GM19324 (cell line): ENCODE measurements at regions not wholly inside any gene's neighbourhood (a gene's known extent, or its start where the extent isn't known, plus 50 kb on each side); places are given as distances from the start of the nearest gene placed in this dataset.
"Not testable (repeated sequence)": the region's sequence is repeated elsewhere in the genome, so short reads cannot be mapped to it uniquely, and the experiment has no call there.

ENCODE experiments used
- ATAC-seq: cut with Tn5 transposase; IDR thresholded peaks from one replicate; pipeline ENCODE4 v1.9.1; 2021; ENCODE audit warnings: mild to moderate bottlenecking, moderate library complexity; ENCODE audit not compliant: unreplicated experiment, low FRiP score

GRCh38 chr11:86148345-86148747 is 79.5 kb upstream of the PICALM start:
- no peak for ATAC-seq

DNA sequence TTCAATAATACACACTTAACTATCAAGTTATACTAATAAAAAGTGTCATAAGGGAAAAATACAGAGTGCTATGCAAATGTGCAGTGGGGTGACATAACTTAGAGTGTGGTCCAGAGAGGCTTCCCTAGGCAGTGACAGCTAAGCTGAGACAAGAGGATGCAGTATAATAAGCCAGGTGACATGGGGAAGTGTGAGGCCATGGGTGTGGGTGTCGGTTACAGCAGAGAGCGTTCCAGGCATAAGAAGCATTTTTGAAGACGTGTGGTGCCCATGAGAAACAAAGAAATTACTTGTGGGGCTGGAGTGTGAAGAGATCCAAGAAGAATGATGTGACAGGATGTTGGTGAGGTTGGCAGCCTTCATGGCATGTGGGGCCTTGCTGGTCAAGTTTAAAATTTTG is 78.1 kb upstream of the PICALM start:
- ATAC-seq: no peak

GRCh38 chr11:86145439-86146156 is 76.7 kb upstream of the PICALM start:
- ATAC-seq: no peak

GRCh38 chr11:86144846-86145245 is 76.0 kb upstream of the PICALM start:
- ATAC-seq: no peak

DNA sequence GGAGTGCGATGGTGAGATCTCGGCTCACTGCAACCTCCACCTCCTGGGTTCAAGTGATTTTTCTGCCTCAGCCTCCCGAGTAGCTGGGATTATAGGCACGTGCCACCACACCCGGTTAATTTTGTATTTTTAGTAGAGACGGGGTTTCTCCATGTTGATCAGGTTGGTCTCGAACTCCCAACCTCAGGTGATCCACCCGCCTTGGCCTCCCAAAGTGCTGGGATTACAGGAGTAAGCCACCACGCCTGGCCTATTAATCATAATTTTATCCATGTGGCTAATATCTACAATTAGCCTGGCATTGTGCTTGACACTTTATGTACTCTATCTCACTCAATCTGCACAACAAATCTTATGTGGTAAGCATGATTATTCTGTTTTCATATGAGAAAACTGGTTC is 75.2 kb upstream of the PICALM start:
- ATAC-seq: not testable (repeated sequence)

GRCh38 chr11:86143087-86144030 is 74.5 kb upstream of the PICALM start:
- ATAC-seq: no peak

DNA sequence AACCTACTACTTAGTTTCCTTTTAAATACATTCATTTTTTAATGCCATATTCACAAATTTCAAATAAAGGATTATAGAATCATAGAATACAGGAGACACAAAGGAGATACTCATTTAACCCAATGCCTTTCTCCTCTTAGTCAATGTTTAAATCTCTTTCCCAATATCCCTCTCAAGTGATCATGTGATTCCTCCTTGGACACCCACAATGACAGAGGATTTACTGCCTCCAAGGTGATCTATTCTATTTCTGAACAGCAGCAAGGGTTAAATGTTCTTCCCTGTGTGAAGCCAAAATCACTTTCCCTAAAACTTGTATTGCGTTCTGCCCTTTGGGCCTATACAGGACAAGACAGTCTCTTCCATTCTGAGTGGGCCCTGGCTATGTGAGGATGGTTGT is 73.3 kb upstream of the PICALM start:
- no peak for ATAC-seq

- ATAC-seq: no peak
These were observed 72.8 kb upstream of the PICALM start for GRCh38 chr11:86141727-86142126.

GRCh38 chr11:86140334-86140990 is 71.6 kb upstream of the PICALM start:
- ATAC-seq: no peak

GRCh38 chr11:86138958-86139357 is 70.1 kb upstream of the PICALM start:
- ATAC-seq: peak; percentile 76

- no peak for ATAC-seq
These were observed 67.7 kb upstream of the PICALM start for GRCh38 chr11:86136538-86136937.

DNA sequence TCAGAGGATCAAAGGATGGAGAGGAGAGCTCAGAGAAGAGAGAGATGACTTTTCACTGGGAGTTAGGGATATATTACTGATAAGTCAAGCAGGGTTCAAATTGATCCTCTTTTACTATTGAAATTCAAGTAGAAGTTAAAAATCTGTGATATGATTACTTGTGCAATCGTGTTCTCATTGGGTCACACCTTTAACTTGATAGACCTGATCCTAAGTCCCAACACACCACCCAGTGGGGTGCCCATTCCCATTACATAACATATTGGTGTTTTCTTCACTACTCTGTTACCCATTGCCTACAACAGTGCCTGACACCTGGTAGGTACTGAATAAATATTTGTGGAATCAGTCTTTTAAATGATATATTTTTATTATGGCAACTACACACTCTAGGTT is 66.4 kb upstream of the PICALM start:
- no peak for ATAC-seq

DNA sequence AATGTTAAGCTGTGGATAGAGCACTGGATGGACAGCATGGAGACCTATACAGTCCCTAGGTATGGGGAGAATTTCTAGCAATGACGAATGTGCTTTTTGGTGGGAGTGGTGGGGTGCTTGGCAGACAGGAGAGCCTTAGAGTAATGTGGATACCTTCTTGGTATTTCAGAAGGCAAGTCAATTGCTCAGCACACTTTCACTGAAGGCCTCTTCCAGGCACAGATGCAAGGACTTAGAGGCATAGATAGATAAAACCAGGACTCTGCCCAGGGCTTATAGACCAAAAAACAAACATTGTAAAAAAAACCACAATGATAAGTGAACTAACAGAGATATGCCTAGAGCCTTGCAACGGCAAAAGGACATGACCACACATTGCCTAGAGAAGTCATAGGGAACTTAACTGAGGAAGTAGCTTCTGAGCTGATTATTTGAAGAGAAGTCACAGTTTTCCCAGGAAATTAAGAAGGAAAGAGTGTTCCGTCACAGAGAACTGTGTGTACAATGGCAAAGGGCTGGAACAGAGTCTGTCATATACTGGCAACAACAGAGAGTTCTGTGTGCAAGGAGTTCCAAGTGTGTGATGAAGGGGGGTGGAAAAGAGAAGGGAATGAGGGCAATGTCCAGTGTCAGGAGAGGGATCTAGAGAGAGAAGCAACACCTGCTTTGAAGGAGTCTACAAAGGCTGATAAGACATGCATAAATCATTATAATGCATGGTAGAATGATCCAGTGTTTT is 65.9 kb upstream of the PICALM start:
- no peak for ATAC-seq

DNA sequence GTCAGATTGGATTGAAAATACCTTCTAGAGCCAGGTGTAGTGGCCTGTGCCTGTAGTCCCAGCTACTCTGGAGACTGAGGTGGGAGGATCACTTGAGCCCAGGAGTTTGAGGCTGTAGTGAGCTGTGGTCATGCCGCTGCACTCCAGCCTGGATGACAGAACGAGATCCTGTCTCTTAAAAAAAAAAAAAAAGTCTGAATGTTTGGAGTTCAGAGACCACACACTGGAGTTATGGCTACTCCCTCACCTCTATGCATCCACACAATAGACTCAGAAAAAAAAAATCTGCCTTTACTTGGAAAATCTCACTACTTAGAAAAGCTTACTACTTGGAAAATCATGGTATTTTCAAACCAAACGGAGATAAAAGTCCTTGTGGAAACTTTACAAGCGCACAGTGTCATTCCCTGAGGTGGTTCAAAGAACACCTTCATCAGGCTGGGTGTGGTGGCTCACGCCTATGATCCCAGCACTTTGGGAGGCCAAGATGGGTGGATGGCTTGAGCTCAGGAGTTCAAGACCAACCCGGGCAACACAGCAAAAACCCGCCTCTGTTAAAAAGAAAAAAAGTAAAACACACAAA is 63.9 kb upstream of the PICALM start:
- ATAC-seq: no peak

GRCh38 chr11:86129740-86130540 is 61.1 kb upstream of the PICALM start:
- peak; percentile 67 for ATAC-seq

DNA sequence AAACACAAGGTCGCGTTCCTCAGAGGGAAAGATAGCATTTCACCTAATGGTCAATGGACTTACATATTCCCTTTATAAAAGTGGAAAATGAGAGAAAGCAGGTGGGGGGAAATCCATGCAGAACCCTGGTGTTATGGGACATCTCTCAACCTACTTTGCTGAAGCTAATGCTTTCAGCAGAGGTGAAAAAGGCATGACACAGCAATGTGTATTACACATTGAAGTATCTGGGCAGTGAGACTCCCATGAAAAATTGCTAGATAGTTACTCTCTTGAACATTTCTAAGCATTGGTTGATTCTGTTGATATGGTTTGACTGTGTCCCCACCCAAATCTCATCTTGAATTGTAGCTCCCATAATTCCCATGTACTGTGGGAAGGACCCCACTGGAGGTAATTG is 60.0 kb upstream of the PICALM start:
- ATAC-seq: no peak

GRCh38 chr11:86126862-86127261 is 58.0 kb upstream of the PICALM start:
- ATAC-seq: no peak

DNA sequence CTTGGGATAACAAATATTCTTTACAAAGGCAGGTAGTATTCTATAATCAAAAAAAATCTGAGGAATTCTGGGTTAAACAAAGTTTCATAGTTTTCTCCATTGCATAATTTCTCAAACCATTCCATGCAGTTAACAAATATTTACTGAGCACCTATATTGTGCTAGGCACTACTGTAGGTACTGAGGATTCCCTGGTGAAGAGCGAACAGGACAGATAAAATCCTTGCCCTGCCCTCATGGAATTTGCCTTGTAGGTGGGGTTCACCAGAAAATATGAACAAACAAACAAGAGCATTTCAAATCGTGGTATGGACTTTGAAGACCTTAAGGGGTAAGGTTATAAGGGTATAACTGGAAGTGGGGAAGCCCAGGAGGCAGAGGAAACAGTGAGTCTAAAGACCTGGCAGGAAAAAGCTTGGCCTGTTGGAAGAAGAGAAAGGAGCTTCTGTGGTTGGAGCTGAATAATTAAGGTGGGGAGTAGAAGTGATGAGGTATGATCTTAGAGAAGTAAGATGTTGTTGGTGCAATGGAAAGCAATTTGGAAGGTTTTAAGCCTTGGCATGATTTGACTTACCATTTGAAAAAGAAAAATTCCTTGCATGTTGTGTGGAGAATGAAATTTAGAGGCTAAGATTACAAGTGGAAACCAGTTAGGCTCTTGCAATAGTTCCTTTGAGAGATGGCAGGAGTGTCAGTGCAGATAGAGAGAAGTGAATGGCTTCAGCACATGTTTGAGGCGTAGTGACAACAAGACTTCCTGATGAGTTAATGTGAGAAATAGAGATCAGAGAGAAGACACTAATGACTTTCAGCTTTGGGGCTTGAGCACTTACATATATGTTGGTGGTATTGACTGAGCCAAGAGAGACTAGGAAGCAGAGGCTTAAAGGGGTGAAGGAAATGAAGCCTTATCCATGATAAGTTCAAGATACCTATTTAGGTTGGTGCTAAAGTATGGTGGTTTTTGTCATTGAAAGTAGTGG is 55.7 kb upstream of the PICALM start:
- no peak for ATAC-seq
